ENCODE measurements at regions not wholly inside any gene's neighbourhood (a gene's known extent, or its start where the extent isn't known, plus 50 kb on each side); places are given as distances from the start of the nearest gene placed in this dataset.

GRCh38 chr3:87175732-87176131 is 51.4 kb upstream of the CHMP2B start:
- DNase-seq (ENCODE audit: low read depth in 2 of 2), result no peak

GRCh38 chr3:87173776-87174175 is 53.3 kb upstream of the CHMP2B start:
- no peak for DNase-seq (ENCODE audit: low read depth in 2 of 2)

DNA sequence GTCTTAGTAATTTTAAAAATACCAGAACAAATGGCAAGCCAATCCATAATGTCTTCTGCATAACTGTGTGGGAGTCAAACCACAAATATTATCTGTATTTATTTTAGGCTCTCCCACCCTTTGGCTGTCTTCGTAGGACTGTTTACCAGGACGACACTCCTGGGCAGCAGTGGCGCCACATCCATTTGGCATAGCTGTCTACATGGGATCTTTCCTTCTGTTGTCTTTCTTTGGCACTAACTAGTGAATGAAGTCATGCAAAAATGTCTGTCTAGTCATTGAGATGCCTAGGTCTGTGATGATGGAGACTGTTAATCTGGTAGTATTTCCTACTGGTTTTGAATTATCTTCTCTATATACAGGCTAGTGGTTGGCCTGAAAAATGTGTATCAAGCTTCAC is 54.0 kb upstream of the CHMP2B start:
- no peak for DNase-seq (ENCODE audit: low read depth in 2 of 2)

DNA sequence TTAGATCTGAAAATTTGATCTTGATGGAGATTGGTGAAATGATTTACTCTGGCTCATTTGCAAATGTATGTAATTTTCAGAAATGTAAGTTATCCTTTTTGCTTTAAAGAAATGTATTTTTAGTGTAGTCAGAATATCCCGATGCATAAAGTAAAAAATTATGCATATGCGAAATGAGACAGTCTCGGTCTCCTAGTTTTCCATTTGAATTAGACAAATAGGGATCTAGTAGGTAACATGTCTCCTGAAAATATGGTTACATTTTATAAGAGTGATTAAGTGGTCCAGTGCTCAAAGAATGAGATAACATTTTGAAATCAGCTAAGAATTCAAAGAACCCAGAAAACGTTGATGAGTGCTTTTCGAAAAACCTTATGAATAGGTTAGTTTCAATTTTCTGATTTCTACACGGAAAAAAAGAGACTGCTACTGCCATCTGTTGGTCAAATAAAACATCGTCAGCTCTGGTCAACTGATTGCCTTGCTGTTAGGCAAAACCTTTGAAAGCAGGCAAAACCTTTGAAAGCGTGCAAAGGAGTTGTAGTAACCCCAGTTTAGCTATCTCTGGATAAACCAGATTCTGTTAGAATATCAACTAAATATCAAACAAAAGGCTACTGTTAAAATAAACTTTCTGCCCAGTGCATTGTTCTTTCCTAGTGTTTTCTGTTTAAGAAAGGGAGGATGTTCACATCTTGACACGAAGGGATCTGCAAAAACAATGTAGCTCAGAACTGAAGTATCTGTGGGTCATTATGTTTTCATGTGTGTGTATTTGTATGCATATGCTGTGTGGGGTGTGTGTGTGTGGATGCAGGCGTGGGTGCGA is 59.3 kb upstream of the CHMP2B start:
- peak; percentile 5 to 20 for DNase-seq (ENCODE audit: low read depth in 2 of 2)

DNA sequence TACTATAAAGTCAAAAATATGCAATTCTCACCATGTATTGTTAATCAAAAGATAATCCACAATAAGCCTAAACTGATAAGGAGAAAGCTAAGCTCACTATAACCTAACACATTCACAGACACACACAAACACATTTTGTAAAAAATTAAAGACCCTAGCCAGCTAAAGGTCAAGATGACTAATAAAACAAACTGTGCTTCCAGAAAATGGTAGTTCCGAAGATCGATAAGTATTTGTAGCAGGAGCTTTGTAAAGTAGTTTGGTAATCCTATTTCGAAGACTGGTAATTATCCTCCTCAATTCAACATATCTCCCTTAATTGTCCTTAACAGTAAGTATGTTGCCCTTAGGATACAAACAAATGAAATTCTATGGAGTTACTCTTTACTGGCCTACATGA is 62.9 kb upstream of the CHMP2B start:
- no peak for DNase-seq (ENCODE audit: low read depth in 2 of 2)

DNA sequence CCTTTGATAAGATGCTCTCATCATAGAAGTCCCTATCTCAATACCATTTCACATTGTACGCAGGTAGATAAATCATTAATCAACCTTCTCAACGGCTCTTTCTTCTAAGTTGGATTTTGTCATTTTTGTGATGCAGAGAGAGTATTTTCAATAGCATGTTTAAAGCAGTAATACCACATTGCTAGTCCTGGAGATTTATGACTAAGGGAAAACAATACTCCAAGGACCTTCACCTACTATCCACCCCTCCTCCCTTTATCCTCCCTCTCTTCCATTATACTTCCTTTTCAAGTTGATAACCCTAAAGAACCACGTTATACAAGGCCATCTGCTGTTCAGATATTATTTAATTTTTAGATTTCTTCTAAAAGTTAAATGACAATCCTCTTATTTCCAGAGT is 65.3 kb upstream of the CHMP2B start:
- no peak for DNase-seq (ENCODE audit: low read depth in 2 of 2)

DNA sequence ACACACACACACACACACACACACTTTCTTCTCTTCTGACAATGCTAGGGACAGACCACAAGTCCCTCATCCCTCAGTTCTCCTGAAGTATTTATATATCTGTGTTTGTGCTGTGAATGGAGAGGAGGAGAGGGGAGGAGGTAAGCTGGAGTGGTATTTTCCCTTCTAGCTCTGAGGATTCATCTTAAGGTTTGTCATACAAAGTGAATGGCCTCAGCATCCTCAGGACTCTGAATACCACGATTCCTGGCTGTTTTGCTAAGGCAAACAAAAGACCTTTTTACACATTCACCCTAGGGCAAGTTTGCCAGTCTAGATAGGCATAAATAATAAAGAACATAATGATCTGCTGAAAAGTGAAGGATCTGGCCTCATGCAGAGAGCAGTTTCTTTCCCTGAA is 65.7 kb upstream of the CHMP2B start:
- DNase-seq (ENCODE audit: low read depth in 2 of 2), result no peak

DNA sequence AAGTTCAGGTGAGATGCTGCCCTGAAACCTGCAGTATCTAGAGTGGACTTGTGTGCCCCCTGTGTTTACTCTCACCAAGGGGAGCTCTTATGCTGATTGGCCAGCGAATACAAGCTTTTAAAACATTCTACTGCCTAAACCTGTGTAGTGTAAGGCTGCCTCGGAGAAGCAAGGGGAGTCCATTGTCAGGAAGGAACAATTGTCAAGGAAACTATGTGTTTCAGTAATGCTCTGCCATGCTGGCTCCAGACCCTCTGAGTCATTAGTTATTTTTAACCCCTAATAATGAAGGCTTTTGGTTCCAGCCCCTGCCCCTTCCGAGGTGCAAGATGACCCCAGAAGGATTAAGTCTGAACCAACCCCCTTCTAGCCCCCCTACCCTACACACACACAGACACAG is 66.1 kb upstream of the CHMP2B start:
- no peak for DNase-seq (ENCODE audit: low read depth in 2 of 2)

DNA sequence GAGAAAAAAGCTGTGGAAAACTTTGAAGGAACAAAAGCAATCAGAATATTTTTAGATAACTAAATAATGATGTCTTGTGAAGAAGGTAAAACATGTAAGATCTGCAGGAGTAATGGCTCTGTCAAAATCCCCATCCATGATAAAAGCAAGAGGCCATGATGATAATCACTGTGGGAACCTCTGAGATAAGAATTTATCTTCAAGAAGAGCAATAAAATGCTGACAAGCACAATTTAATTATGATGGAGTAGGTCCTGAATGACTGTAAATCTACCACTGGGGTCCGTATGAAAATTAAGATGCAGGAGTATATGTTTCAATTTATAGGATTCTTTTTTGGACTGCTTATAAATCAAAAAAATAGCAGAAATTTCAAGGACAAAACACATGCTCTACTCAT is 68.3 kb upstream of the CHMP2B start:
- DNase-seq (ENCODE audit: low read depth in 2 of 2), result no peak

- DNase-seq (ENCODE audit: low read depth in 2 of 2), result no peak
Observed at GRCh38 chr3:87148020-87148419, 79.1 kb upstream of the CHMP2B start.

DNA sequence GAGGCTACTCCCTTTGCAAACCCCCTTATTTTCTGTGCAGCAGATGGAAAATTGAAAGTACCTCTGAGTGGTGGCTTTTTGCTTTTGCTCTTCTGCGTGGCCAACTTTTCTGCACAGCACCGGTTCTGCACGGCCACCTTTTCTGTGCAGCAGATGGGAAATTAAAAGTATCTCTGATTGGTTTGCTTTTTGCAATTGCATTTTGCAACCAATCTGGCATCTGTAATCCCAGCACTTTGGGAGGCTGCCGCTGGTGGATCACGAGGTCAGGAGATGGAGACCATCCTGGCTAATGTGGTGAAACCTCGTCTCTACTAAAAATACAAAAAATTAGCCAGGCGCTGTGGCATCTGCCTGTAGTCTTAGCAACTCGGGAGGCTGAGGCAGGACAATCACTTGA is 79.5 kb upstream of the CHMP2B start:
- no peak for DNase-seq (ENCODE audit: low read depth in 2 of 2)

DNA sequence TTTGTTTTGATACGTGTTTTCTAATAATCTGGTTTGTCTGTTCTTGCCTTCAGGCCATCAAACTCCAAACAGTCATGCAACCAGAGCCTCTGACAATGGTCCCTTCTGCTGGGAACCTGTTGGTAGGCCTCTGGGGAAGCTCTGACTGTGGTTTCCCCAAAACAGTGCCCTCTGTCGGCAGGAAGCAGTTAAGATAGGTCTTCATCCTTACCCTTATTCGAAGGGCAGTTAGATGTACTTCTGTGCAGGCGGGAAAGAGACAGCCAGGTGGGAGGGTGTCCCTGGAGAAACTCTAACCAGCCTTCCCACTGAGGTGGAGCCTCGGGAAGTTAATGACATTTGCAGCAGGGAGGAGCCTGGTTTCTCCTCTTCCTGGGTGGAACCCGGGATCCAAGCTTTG is 81.6 kb upstream of the CHMP2B start:
- DNase-seq (ENCODE audit: low read depth in 2 of 2), result peak in 1 of 2 donors; percentile 0

DNA sequence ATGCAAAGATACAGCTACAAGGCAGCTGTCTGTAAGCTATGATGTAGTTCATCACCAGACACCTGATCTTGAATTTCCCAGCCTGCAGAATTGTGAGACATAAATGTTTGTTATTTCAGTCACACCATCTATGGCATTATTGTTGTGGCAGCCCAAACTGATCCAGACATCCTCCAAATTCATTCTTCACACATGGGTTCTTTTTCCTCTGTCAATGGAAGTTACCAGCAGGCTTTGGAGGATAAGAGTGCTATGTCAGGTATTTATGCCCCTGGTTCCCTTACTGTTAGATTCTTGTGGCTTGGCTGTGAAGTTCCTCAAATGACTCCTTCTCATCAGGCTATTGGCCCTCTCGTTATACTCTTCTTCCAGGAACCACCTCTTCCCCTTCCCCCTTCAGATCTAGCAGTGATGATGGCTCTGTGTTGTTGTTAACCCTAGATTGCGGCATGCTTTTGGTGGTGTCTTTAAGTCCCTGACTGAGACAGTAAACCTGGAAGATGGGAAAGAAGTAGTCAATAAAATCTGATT is 91.0 kb upstream of the CHMP2B start:
- DNase-seq (ENCODE audit: low read depth in 2 of 2), result no peak

DNA sequence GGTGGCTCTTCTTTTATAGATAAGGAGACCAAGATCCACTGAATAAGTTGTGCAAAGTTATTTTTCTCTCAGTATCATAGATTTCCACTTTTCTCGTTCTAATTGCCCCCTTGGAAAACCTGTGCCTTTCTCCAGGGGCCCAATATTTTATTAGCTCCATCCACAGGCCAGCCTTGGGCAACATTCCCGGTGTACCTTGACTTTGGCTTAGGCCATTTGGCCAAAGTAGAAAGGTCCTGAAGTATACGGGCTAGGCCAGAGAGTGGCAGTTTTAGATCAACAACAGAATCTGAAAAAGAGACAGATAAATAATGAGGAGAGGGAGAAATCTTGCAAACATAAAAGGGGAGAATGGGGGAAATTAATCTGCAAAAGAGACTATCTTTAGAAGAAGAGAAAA is 91.7 kb upstream of the CHMP2B start:
- no peak for DNase-seq (ENCODE audit: low read depth in 2 of 2)

DNA sequence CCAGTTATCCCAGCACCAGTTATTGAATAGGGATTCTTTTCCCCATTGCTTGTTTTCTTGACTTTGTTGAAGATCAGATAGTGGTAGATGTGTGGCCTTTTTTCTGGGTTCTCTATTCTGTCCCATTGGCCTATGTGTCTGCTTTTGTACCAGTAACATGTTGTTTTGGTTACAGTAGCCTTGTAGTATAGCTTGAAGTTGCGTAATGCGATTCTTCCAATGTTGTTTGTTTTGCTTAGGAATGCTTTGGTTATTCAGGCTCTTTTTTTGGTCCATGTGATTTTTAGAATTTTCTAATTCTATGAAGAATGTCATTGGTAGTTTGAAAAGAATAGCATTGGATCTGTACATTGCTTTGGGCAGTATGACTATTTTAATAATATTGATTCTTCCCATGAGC is 94.3 kb upstream of the CHMP2B start:
- DNase-seq (ENCODE audit: low read depth in 2 of 2), result no peak

DNA sequence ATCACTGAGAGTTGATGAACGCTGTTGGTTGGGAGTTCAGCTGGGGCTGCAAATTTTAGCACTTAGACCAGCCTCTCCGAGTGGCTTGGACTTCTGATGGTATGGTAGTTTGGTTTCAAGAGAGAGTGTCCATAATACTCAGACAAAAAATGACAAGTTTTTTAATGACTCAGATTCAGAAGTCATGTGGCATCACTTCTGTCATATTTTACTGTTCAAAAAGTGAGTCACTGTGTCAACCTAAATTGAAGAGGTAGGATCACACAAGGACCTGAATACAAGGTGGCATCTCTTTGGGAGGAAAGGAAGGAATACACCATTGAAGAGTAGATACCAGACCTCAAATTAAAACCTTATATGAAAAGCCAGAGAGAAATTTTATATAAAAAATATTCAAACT is 99.1 kb upstream of the CHMP2B start:
- DNase-seq (ENCODE audit: low read depth in 2 of 2), result no peak

DNA sequence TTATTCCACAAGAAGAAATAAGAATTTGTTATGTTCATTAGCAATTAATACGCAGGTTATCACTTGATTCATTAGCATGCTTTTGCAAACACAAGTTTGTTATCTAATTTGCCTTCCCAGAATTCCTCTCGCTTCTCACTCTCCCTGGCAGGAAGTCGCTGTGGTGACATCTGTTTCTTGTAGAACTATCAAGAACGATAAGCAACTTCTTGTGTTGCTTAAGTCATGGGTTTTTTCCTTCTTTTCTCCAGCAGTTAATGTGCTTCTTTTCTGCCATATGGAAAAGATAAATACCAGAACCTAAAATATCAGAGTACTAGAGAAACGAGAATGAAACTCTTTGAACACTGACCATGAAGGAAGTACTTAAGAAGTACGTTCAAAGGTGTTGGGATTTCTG is 99.8 kb upstream of the CHMP2B start:
- DNase-seq (ENCODE audit: low read depth in 2 of 2), result no peak

GRCh38 chr3:87126321-87126720 is 100.8 kb upstream of the CHMP2B start:
- no peak for DNase-seq (ENCODE audit: low read depth in 2 of 2)

DNA sequence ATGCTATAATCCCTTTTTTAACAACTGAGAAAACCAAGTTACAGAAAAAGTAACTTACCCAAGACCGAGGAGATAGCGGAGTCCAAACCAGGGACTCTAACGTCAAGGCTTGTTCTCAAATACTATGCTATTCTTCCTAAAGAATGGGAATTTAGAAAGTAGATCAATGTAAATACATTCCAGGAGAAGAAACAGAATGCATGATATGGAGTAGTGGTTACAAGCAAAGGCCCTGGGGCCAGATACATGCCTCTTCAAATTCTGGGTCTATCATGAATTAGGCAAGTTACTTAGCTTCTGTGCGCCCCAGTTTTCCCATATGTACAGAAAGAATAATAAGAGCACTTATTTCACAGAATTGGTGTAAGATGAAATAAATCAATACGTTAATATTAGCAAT is 102.0 kb upstream of the CHMP2B start:
- DNase-seq (ENCODE audit: low read depth in 2 of 2), result no peak

DNA sequence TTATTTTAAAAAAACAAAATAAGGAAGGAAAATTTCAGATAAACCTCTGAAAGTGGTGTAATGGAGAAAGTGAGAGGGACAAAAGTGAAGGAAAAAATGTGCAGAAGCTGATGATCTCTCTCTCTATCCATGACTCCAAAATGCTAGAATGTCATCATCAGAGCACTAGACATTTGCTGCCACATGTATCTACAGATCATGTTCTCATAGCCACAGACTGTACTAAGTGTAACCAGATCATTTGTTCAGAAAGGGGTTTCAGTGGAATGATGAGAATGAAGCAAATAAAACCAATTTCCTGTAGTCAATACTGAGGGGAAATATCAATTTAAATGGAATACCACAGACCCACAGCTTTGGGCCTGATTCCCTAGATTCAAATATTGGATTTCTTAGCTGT is 104.3 kb upstream of the CHMP2B start:
- DNase-seq (ENCODE audit: low read depth in 2 of 2), result no peak

DNA sequence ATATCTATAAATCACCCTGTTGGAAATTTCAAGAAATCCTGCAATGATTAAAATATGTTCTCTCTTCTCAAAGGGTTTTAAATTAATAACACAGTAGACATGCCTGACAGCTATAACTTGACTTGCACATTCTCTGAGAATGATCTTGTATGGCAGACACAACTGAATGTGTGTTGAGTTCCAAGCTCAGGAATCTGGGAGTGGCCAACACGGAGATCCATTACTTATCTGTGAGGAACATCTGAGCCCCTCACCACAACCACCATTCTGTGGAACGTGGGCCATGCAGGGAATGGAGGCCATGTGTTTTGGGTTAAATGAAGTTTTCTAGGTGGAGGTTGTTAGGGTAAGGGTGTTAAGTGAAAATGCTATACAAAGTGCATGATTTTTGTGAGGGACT is 105.3 kb upstream of the CHMP2B start:
- DNase-seq (ENCODE audit: low read depth in 2 of 2), result no peak

- DNase-seq (ENCODE audit: low read depth in 2 of 2), result no peak
Observed at GRCh38 chr3:87120881-87121280, 106.2 kb upstream of the CHMP2B start.

DNA sequence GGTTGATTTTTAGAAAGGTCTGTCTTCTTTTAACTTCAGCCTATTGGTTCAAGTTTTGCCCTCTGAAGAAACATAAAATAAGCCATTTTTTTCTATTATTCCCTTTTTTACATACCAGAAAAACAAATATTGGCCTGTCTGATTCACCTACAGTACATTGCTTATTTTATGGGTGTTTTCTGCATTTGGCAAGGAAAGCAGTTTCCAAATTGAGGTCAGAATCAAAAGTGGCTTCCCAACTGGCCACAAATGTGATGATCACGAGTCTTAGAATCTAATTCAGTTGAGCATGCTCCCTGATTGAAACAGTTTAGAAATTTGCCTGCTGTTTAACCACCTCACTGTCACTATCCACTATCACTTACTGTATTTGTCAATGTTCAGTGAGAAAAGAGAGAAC is 106.9 kb upstream of the CHMP2B start:
- no peak for DNase-seq (ENCODE audit: low read depth in 2 of 2)

- no peak for DNase-seq (ENCODE audit: low read depth in 2 of 2)
Observed at GRCh38 chr3:87109465-87109864, 117.6 kb upstream of the CHMP2B start.
